ENCODE measurements at regions not wholly inside any gene's neighbourhood (a gene's known extent, or its start where the extent isn't known, plus 50 kb on each side); places are given as distances from the start of the nearest gene placed in this dataset.
"Not testable (repeated sequence)": the region's sequence is repeated elsewhere in the genome, so short reads cannot be mapped to it uniquely, and the experiment has no call there.

GRCh38 chr20:51950926-51951325, 148.6 kb upstream of the SALL4 start:
- Histone ChIP-seq H3K36me3 (replicated peaks in 1 of 2; ENCODE audit: insufficient read depth in 1 of 2, low read depth in 2 of 2) (no peaks in the 10 kb centered on the region), H3K9me3 (no peaks in the 10 kb centered on the region), H3K4me1 (no peaks in the 10 kb centered on the region), H3K4me3 (no peak overlapping the region), H3K27ac (no peak overlapping the region), H3K27me3 (no peaks in the 10 kb centered on the region)
- no peak for TF ChIP-seq POLR2A (IDR thresholded peaks at IDR 0.05)
- TF ChIP-seq, protein P1, sequence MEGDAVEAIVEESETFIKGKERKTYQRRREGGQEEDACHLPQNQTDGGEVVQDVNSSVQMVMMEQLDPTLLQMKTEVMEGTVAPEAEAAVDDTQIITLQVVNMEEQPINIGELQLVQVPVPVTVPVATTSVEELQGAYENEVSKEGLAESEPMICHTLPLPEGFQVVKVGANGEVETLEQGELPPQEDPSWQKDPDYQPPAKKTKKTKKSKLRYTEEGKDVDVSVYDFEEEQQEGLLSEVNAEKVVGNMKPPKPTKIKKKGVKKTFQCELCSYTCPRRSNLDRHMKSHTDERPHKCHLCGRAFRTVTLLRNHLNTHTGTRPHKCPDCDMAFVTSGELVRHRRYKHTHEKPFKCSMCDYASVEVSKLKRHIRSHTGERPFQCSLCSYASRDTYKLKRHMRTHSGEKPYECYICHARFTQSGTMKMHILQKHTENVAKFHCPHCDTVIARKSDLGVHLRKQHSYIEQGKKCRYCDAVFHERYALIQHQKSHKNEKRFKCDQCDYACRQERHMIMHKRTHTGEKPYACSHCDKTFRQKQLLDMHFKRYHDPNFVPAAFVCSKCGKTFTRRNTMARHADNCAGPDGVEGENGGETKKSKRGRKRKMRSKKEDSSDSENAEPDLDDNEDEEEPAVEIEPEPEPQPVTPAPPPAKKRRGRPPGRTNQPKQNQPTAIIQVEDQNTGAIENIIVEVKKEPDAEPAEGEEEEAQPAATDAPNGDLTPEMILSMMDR (IDR thresholded peaks at IDR 0.05): no peak
- DNase-seq (no peak), ATAC-seq (no peak)
- intact Hi-C loops (cut with DNase I): no loop called here
- WGBS, 2 donors: 43 to 50% methylated on average over 4 of the region's 4 CpGs

- TF ChIP-seq POLR2A (IDR thresholded peaks at IDR 0.05): no peak
- TF ChIP-seq, protein P1 (IDR thresholded peaks at IDR 0.05): no peak
- Histone ChIP-seq H3K4me1 (no peaks in the 10 kb centered on the region), H3K4me3 (no peak overlapping the region), H3K36me3 (replicated peaks in 1 of 2; ENCODE audit: insufficient read depth in 1 of 2, low read depth in 2 of 2) (no peaks in the 10 kb centered on the region), H3K27me3 (no peaks in the 10 kb centered on the region), H3K27ac (no peak overlapping the region), H3K9me3 (no peaks in the 10 kb centered on the region)
- ATAC-seq (no peak), DNase-seq (no peak)
- intact Hi-C loops (cut with DNase I): no loop called here
These were observed 144.3 kb upstream of the SALL4 start for GRCh38 chr20:51946586-51946985.

DNA sequence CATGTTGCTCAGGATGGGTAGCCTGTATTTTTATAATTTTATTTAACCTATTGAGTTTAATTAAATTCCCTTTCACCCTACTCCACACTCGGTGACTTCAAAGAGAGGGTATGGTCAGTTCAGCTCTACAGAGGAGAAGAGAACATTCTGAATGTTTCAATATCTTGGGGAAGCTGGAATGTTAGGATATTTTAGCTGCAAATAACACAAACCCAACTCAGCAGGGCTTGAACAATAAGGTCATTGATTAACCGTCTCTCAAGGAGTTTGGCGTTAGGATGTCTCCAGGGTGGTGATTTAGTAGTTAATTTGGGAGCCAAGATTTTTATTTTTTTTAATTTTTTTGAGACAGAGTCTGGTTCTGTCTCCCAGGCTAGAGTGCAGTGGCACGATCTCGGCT, 143.6 kb upstream of the SALL4 start:
- H3K9me3 ChIP-seq: no peaks in the 10 kb centered on the region
- DNase-seq (no peak), ATAC-seq (no peak)
- intact Hi-C loops (cut with DNase I): no loop called here
- no peaks in the 10 kb centered on the region for H3K27me3 ChIP-seq
- WGBS, 2 donors: 74 to 76% methylated on average over 5 of the region's 5 CpGs
- TF ChIP-seq, protein P1 (IDR thresholded peaks at IDR 0.05): no peak
- TF ChIP-seq POLR2A (IDR thresholded peaks at IDR 0.05): no peak
- no peaks in the 10 kb centered on the region for H3K4me1 ChIP-seq
- no peaks in the 10 kb centered on the region for H3K36me3 ChIP-seq (replicated peaks in 1 of 2; ENCODE audit: insufficient read depth in 1 of 2, low read depth in 2 of 2)
- H3K4me3 ChIP-seq: no peak overlapping the region
- no peak overlapping the region for H3K27ac ChIP-seq

- H3K9me3 ChIP-seq: no peaks in the 10 kb centered on the region
- ATAC-seq (no peak), DNase-seq (no peak)
- intact Hi-C loops (cut with DNase I): no loop called here
- no peaks in the 10 kb centered on the region for H3K4me1 ChIP-seq
- no peak for TF ChIP-seq POLR2A (IDR thresholded peaks at IDR 0.05)
- TF ChIP-seq, protein P1 (IDR thresholded peaks at IDR 0.05): no peak
- H3K4me3 ChIP-seq: no peak overlapping the region
- 79 to 83% methylated on average over 5 of the region's 5 CpGs for WGBS, 2 donors
- no peak overlapping the region for H3K27ac ChIP-seq
- H3K27me3 ChIP-seq: no peaks in the 10 kb centered on the region
- H3K36me3 ChIP-seq (replicated peaks in 1 of 2; ENCODE audit: insufficient read depth in 1 of 2, low read depth in 2 of 2): no peaks in the 10 kb centered on the region
These were observed 142.9 kb upstream of the SALL4 start for GRCh38 chr20:51945177-51945576.

- intact Hi-C loops (cut with DNase I): no loop called here
- H3K27ac ChIP-seq: no peak overlapping the region
- DNase-seq (no peak), ATAC-seq (no peak)
- H3K27me3 ChIP-seq: no peaks in the 10 kb centered on the region
- 84 to 93% methylated on average over 5 of the region's 5 CpGs for WGBS, 2 donors
- H3K4me3 ChIP-seq: no peak overlapping the region
- H3K4me1 ChIP-seq: no peaks in the 10 kb centered on the region
- no peaks in the 10 kb centered on the region for H3K9me3 ChIP-seq
- TF ChIP-seq, protein P1 (IDR thresholded peaks at IDR 0.05): no peak
- TF ChIP-seq POLR2A (IDR thresholded peaks at IDR 0.05): no peak
- H3K36me3 ChIP-seq (replicated peaks in 1 of 2; ENCODE audit: insufficient read depth in 1 of 2, low read depth in 2 of 2): no peaks in the 10 kb centered on the region
These were observed 141.4 kb upstream of the SALL4 start for GRCh38 chr20:51943761-51944160.

GRCh38 chr20:51943326-51943725, 141.0 kb upstream of the SALL4 start:
- 86 to 89% methylated on average over 6 of the region's 6 CpGs for WGBS, 2 donors
- H3K27ac ChIP-seq; H3K4me1 ChIP-seq; H3K27me3 ChIP-seq; intact Hi-C loops (cut with DNase I); DNase-seq; H3K36me3 ChIP-seq (replicated peaks in 1 of 2; ENCODE audit: insufficient read depth in 1 of 2, low read depth in 2 of 2); ATAC-seq; H3K4me3 ChIP-seq; H3K9me3 ChIP-seq: not testable (repeated sequence)

Data from body of pancreas (tissue), 4 donors.